ENCODE measurements at regions not wholly inside any gene's neighbourhood (a gene's known extent, or its start where the extent isn't known, plus 50 kb on each side); places are given as distances from the start of the nearest gene placed in this dataset.

DNA sequence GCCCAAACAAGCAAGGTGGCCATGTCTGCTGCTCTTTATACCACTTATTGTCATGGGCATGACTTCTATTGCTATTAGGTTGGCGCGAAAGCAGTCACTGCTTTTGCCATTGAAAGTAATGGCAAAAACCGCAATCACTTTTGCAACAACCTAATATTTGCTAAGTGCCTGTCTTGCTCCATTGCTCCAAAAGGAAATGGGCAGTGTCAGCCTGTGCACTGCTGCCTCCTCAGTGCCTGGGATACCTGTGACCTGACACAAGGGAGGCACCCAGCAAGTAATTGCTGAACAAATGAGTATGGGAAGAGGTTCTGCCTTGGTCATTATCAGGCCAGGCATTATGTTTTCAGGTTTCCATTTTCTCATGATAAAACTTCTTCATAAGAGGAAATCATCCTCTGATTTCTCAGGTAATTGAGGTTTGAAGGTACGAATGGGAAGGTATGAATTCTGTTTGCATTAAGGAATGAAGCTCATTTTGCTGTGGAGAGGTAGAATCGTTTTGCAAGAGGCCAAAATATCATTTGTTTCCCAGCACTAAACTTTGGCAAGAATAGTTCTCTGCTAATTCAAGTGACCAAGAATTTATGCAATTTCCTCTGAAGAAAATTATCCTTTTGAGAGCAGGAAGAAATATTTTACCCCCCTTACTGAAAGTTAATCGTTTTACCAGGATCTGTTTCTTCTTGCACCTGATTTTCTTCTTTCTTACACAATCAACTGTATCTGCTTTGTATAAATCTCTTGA is 128.4 kb upstream of the SPRY2 start:
- TF ChIP-seq, protein P1, sequence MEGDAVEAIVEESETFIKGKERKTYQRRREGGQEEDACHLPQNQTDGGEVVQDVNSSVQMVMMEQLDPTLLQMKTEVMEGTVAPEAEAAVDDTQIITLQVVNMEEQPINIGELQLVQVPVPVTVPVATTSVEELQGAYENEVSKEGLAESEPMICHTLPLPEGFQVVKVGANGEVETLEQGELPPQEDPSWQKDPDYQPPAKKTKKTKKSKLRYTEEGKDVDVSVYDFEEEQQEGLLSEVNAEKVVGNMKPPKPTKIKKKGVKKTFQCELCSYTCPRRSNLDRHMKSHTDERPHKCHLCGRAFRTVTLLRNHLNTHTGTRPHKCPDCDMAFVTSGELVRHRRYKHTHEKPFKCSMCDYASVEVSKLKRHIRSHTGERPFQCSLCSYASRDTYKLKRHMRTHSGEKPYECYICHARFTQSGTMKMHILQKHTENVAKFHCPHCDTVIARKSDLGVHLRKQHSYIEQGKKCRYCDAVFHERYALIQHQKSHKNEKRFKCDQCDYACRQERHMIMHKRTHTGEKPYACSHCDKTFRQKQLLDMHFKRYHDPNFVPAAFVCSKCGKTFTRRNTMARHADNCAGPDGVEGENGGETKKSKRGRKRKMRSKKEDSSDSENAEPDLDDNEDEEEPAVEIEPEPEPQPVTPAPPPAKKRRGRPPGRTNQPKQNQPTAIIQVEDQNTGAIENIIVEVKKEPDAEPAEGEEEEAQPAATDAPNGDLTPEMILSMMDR (IDR thresholded peaks at IDR 0.05) = no peak
- TF ChIP-seq POLR2A (IDR thresholded peaks at IDR 0.05) = no peak
